A673 (cell line): ENCODE measurements at regions not wholly inside any gene's neighbourhood (a gene's known extent, or its start where the extent isn't known, plus 50 kb on each side); places are given as distances from the start of the nearest gene placed in this dataset.

Experiments
- EZH2 ChIP-seq: fragments of 200-600 bp; sonication (generic); IDR thresholded peaks from 2 replicates; pipeline ENCODE4 v1.6.1; 2017; ENCODE audit warnings: borderline replicate concordance, low read depth, mild to moderate bottlenecking, mixed read lengths, antibody characterized with exemption, low read length; ENCODE audit not compliant: poor library complexity, severe bottlenecking
- TF ChIP-seq, protein P1 (sequence below): fragments of 300-800, 200-600 bp; sonication (generic); conservative IDR thresholded peaks from 2 replicates; pipeline ENCODE4 v1.5.1; 2017; ENCODE audit warnings: low read depth, mild to moderate bottlenecking, antibody characterized with exemption, low read length, moderate library complexity, mixed read lengths

GRCh38 chr2:225236769-225237323 lies 162.7 kb upstream of the NYAP2 start:
- TF ChIP-seq EZH2: no peak
- TF ChIP-seq, protein P1, sequence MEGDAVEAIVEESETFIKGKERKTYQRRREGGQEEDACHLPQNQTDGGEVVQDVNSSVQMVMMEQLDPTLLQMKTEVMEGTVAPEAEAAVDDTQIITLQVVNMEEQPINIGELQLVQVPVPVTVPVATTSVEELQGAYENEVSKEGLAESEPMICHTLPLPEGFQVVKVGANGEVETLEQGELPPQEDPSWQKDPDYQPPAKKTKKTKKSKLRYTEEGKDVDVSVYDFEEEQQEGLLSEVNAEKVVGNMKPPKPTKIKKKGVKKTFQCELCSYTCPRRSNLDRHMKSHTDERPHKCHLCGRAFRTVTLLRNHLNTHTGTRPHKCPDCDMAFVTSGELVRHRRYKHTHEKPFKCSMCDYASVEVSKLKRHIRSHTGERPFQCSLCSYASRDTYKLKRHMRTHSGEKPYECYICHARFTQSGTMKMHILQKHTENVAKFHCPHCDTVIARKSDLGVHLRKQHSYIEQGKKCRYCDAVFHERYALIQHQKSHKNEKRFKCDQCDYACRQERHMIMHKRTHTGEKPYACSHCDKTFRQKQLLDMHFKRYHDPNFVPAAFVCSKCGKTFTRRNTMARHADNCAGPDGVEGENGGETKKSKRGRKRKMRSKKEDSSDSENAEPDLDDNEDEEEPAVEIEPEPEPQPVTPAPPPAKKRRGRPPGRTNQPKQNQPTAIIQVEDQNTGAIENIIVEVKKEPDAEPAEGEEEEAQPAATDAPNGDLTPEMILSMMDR: no peak
